ENCODE measurements at regions not wholly inside any gene's neighbourhood (a gene's known extent, or its start where the extent isn't known, plus 50 kb on each side); places are given as distances from the start of the nearest gene placed in this dataset.

DNA sequence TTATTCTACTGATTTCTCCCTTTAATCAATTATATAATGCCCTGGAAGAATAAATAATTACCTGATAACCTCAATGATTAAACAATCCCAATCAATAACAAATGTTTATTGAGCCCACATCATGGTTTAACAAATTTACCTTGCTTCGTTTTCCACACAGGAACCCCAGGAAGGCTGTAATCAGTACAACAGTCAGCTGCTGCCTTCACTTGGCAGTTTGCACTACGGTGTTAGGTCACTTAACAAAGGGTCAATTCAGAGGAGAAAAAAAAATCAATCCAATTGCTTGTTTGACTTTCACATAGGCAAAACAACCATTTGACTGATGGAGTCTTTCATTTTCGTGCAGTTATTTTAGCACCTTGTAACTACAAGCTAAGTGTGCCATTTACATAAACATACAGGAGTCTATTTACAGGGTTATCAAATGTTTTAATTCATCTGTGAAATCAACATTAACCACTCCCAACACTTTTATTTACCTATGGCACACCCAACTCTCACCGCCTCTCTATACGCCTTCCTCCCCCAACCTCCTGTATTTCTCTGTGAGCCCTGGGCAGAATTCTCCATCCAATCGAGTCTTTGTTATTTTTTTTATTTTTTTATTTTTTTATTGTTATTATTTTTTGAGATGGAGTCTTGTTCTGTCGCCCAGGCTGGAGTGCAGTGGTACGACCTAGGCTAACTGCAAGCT lies 140.4 kb upstream of the TAB2 start:
- DNase-seq (ENCODE audit: low read depth in 4 of 4, low spot score in 2 of 4): no peak

DNA sequence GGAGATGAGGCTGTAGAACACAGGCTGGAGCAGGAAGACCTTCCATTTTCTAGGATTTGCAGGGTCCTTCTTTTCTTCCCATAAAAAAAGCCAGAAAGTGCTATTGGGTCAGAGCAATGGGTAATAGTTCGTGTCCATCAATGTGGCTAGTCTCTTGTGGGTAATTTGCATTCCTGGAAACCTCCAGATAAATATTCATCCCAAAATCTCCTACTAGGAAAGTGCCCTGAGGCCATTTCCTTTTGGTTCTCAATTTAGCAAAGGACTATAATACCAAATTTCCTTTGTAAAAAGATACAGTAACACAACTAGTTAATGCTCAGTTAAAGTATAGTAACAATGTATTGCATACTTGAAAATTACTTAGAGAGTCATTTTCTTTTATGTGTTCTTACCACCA lies 138.1 kb upstream of the TAB2 start:
- DNase-seq (ENCODE audit: low read depth in 4 of 4, low spot score in 2 of 4): no peak

DNA sequence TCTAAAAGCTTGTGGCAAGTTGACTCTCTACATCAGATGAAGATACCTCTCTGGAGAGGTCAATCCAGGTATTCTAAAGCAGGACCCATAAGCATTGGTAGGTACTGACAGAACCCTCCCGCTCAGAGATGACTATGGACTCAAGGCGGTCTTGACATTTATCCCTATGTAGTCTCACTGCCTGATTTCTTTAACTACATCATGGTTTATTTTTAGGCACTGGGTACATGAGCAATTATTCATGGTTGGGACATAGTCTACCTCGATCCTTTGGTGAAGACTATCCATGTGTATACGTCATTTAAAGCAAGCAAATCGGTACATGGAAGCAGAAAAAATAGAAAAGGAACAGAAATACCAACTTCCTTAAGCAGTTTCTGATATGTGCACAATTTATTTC lies 136.2 kb upstream of the TAB2 start:
- no peak for DNase-seq (ENCODE audit: low read depth in 4 of 4, low spot score in 2 of 4)

DNA sequence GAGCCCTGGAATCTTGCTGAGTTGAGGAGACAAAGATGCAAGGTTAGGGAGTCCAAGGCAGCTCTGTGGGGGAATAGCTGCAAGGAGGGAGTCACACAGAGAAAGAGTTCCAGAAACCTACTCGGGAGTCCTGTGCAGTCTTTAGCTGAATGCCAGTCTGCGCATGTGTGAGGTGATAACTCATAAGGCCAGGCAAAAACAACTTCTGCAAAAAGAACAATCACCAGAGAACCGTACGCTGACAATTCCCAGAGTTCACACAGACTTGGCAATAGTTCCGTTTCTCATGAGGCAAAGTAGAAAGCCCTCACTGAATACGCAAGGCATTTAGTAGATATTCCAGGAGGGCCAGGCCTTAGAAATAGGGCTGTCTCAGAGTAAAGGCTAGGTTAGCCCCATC lies 135.2 kb upstream of the TAB2 start:
- no peak for DNase-seq (ENCODE audit: low read depth in 4 of 4, low spot score in 2 of 4)

DNA sequence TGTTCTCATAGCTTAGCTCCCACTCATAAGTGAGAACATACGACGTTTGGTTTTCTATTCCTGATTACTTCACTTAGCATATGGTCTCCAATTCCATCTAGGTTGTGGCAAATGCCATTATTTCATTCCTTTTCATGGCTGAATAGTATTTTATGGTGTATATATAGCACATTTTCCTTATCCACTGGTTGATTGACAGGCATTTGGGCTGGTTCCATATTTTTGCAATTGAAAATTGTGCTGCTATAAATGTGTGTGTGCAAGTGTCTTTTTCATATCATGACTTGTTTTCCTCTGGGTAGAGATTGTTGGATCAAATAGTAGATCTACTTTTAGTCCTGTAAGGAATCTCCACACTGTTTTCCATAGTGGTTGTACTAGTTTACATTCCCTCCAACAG lies 133.0 kb upstream of the TAB2 start:
- DNase-seq (ENCODE audit: low read depth in 4 of 4, low spot score in 2 of 4): no peak

DNA sequence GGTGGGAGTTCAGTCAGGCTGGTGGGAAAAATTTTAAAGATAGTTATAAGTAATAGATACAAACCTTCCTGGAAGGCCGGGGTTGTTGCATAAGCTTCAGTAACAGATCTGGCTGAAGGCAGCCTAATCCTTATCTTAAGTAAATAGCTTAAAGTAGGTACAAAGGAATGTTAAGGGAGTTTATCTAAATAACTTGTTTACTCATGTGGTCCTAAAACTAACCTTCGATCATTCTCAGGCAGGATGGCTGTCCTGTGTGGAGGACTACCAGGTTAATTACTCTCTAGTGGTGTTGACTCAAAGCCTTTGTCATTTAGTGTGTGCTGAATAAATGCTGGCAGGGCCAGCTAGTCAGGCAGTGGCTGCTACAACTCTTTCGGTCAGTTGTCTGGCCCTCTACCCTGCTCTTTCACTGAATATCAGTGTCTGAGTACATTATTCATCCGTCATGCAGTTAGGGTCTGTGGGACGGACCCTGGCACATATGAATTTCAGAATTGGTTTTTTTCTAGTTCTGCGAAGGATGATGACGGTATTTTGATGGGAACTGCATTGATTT lies 131.6 kb upstream of the TAB2 start:
- no peak for DNase-seq (ENCODE audit: low read depth in 4 of 4, low spot score in 2 of 4)

DNA sequence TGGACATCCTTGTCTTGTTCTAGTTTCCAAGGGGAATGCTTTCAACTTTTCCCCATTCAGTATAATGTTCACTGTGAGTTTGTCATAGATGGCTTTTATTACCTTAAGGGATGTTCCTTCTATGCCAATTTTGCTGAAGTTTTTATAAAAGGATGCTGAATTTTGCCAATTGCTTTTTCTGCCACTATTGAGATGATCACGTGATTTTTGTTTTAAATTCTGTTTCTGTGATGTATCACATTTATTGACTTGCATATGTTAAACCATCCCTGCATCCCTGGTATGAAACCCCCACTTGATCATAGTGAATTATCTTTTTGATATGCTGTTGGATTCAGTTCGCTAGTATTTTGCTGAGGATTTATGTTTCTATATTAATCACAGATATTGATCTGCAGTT lies 130.6 kb upstream of the TAB2 start:
- DNase-seq (ENCODE audit: low read depth in 4 of 4, low spot score in 2 of 4): no peak

DNA sequence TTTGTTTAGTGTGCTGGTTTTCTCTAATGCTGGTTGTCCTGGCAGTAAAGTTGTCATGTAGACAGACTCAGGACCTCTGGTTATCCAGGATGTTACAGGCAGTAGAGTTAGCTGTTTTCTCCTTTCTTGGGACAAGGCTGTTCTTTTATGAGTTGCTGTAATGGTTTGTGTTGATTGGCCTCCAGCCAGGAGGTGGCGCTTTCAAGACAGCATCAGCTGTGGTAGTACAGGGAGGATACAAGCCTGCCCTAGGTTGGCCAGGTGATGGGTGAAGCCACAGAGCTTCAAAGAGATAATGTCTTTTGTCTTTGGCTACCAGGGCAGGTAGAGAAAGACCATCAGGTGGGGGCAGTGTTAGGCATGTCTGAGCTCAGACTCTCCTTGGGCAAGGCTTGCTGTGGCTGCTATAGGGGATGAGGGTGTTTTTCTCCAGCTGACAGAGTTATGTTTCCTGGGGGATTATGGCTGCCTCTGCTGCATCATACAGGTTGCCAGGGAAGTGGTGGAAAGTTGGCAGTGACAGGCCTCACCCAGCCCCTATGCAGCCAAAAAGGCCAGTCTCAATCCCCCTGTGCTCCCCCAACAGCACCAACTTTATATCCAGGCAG lies 127.2 kb upstream of the TAB2 start:
- no peak for DNase-seq (ENCODE audit: low read depth in 4 of 4, low spot score in 2 of 4)

DNA sequence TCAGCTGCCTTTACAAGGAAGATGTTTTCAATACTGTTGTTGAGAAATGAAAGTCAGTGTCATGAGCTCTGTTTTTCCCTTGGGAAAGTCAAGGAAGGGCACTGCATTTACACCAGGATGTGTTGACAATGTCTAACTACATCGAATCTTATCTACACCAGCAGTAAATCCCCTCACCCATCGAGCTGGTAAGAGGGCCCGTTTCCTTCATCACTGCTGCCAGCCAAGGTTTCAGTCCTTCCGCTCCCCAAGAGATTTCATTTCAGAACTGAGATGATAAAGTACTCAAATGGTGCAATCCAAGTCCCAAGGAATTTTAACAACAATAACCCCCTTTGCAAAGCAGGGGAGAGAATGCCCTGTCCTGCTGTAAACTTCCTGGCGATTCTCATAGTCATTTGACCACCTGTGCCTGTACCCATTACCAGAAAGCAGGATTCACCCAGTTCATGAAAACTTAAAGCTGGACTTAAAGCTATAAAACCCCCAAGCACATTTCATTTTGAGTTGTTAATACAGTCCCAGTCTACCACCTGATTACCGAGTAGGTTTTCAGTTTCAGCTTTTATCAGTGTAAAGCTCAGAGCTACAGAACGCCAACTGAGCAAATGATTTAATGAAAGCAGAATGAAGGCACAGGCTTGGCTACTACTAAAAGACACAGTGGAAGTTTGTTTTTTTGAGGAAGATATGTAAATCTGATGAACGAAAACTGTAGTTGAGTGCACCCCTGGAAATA lies 122.5 kb upstream of the TAB2 start:
- no peak for DNase-seq (ENCODE audit: low read depth in 4 of 4, low spot score in 2 of 4)

DNA sequence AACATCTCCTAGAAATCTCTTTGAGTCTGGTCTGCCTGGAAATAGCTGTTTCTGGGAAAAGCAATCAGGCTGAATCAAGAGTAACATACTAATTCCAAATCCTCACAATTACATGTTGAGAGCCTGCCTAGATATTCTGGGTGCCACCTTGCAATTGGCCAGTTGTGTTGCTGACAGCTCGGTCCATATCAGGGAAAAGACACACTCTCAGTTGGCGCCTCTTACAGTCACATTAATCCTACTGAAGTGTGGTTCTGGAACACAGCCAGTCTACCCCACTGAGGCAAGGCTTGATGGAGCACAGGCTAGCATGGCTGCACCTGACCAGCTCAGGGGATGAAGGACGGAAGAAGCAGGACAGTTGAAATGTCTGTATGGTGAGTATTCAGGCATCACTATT lies 121.4 kb upstream of the TAB2 start:
- no peak for DNase-seq (ENCODE audit: low read depth in 4 of 4, low spot score in 2 of 4)

DNA sequence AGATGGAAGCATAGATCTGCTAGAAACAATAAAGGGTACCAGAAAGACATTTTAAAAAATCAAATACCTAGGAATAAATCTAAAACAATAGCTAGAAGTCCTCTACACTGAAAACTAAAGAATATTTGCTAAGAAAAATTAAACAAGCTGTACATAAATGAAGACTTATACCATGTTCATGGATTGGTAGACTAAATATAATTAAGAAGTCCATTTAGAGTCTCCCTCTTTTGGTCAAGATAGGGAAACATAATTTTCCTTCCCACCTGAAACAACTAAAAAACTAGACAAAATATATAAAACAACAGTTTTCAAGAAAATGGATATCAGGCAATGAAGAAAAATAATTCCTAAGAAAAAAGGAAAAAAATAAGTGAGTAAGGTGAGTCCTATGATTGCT lies 120.0 kb upstream of the TAB2 start:
- no peak for DNase-seq (ENCODE audit: low read depth in 4 of 4, low spot score in 2 of 4)

DNA sequence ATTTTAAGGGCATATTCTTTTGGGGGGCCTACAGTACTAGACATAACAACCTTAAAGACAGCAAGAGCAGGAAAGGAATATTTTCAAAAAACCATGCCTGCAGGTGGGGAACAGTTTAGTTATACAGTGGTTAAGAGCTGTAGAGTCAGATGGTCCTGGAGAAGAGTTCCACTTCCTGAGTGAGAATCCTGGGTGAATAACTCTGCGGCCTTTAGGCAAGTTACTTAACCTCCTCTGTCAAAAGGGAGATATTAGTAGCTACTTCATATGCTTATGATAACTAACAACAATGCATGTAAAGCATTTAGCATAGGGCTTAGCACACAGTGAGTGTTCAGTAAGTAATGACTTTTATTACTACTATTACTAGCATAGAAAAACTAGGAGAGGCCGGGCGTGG lies 119.2 kb upstream of the TAB2 start:
- DNase-seq (ENCODE audit: low read depth in 4 of 4, low spot score in 2 of 4): no peak

DNA sequence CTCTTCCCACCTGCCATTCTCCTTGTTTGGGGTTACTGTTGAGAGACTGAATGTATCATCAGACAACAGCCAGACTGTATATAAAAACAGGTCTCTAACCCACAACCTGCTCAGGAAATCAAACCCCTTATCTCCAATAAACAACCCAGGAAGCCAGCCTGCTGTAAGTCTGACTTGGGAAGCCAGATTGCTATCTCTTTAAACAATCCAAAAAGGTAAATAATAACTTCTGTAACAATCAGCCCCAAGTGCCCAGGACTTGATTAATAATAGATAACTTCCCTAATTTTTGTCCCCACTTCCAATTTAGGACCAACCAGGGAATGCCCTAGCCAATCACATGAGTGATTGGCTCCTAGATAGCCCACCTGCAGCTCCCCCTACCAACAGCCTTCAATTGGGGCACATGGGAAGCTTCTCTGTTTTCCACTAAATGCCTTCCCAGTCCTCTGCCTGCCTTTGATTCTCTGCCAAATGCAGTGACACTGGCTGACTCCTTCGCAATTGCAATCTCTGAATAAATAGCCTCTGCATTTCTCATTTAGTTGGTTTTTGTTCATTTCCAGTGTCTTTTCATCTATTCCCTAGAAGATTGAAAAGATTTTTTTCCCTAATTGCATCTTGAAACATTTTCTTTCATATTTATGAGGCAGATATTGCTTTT lies 117.1 kb upstream of the TAB2 start:
- DNase-seq (ENCODE audit: low read depth in 4 of 4, low spot score in 2 of 4): no peak

DNA sequence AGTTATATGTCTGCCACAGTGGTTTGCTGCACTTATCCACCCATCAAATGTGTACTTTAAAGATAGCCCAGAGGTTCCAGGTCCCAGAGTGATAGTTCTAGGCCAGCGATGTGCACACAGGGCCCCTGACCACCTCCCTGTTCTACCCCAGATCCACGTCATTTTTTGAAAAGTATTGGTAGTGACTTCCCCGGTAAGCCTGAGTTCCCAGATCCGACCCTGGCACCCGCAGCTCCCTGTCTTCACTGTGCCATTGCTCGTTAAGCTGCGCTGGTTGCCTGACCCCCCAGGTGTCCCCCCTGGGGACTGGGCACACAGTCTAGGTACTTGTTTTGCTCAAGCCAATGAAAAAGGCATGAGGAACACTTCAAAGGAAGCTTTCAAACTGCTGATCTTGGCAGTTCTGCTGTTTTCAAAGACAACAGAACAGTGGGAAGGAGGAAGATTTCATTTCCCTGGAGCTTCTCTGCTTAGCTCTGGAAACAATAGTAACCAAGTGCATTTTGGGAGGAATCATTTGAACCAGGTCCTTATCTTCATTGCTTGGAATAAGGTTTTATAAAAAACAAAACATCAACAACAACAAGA lies 116.3 kb upstream of the TAB2 start:
- DNase-seq (ENCODE audit: low read depth in 4 of 4, low spot score in 2 of 4): no peak

DNA sequence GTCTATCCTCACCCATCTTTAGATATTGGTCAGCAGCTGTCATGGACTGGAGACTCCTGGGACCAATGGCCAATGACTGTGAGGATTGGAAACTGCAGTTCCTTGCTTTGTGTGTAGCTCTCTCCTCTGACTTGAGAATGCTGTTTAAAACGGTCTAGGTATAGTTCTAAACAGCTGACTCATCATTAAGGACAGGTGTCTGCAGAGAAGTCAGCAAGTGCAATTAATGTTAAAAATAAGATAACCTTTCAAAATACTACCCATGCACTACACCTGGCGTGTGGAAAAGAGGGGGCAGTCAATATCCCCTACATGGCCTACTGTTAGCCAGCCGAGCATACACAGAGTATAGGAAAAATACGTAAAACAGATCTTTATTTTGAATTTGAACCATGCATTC lies 115.4 kb upstream of the TAB2 start:
- DNase-seq (ENCODE audit: low read depth in 4 of 4, low spot score in 2 of 4): no peak

DNA sequence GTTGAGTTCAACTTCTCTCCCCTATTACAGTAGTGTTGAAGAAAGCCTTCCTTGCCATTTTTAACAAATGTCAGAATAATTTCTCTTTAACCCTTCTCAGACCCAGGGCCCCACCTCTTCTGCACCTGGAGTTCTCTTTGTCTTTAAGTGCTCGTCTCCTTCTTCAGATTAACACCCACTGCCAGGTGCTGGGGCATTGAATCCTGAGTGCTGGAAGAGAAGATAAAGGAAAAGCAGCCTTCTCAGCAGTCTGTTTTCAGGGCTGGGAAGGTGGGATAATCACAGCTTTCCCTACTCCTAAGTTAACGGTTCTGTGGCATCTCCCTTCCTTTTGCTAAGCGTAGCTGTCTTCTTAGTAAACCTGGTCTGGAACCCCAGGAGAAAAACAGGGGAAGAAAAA lies 114.6 kb upstream of the TAB2 start:
- DNase-seq (ENCODE audit: low read depth in 4 of 4, low spot score in 2 of 4): no peak

DNA sequence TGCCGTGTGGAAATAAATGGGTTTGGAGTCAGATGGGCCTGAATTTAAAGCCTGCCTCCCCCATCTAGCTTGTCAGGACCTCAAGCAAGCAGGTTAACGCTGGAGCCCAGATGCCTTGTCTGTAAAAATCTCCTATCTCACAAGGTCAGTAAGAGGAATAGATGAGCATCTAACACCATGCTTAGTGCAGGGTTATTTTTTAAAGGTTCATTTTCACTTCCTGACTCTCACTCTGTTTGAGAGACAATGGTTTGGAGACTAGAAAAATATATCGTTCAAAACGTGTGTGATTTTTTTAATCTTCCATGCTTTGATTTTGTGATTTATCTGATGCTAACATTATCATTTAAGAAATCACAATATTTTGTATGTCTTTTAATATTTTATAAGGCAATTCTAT lies 114.0 kb upstream of the TAB2 start:
- no peak for DNase-seq (ENCODE audit: low read depth in 4 of 4, low spot score in 2 of 4)

DNA sequence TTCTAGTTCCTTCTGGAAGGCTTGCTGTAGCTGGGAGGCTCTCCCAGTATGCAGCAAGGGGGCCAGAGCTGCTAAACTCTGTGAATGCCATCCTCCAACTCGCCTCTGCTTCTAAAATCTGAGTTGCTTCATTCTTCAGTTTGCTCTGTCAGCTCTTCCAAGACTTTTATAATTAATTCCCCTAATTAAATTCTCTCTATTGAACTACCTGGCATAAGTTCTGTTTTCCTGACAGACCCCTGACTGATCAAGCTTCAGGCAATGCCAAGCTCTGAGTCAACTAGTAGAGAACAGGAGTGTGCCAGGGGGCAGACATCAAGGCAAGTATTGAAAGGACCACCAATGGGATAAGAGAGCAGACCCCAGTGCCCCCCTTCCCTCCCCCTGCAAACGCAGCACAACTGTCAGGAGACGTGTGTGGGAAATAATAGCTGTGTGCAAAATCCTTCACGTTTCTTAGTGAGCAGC lies 109.3 kb upstream of the TAB2 start:
- DNase-seq (ENCODE audit: low read depth in 4 of 4, low spot score in 2 of 4): no peak

DNA sequence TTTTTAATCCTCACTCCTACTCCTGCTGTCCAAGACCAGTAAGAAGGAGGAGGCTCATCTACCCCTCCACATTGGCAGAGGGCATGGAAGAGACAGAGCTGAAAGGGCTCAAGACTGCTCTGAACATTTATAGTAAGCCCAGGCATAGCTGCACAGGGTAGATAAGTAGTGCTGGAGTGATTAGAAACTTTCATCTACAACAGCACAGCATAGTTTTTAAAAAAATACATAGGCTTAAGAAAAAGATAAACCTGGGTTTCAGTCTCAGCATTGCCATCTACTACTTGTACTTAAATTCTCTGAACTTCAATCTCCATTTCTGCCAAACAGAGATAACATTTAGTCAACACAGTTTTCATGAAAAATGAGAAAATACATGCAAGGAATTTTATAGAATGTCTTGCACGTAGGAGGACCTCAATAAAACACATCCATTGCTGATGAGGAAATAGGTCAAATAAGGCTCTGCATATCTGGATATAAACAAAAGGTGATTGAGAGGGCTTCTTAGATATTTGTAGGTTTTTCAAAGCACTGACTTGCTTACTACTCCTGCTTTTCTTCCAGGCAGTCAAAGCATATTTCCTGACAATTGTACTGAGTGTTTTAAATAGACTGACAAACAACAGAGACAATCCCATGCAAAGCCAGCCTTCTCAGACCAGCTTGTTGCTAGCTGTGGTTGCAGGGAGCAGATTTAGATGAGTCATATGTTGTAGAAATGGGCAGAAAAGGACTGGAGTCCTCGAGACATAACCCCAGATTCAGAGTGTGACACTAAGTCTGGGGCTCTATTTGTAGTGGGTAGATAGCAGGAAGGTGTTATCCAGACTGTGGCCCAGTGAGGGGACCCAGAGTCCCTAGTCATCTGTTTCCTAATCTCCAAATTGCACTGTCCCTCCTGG lies 107.4 kb upstream of the TAB2 start:
- DNase-seq (ENCODE audit: low read depth in 4 of 4, low spot score in 2 of 4): no peak

DNA sequence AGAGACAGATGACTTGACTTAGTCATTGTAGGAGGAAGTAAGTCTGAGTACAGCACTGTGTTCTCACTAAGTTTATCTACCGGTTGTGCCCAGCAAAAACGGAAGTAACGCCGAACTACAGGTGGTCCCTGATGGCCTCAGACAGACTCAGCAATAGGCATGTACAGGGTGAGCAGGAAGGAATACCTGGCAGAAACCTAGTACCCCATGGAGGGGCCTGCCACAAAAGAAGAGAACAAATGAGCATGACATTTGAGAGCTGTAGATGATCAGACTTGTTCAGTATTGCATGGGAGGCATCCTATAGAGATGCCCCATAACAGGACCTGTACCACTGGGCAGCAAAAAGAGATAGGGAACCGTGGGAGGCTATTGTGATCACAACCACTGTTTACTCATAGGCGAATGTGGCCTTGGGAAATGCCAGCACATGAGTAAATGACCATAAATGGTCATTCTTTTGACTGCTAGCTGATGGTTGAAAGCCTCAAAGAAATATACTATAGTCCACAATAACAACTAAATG lies 106.4 kb upstream of the TAB2 start:
- no peak for DNase-seq (ENCODE audit: low read depth in 4 of 4, low spot score in 2 of 4)

Data from left renal cortex interstitium (tissue), 4 donors.